Ascending aorta (tissue), 2 donors: ENCODE measurements at regions not wholly inside any gene's neighbourhood (a gene's known extent, or its start where the extent isn't known, plus 50 kb on each side); places are given as distances from the start of the nearest gene placed in this dataset.

Experiments
- DNase-seq, 2 donors: peaks; one replicate each; pipeline ENCODE4 v3.0.0-alpha.2; 2019; ENCODE audit warnings: low spot score in 2 of 2
- H3K27ac ChIP-seq, 2 donors: fragments of 200-600 bp; sonication (generic); one replicate each; pipeline ENCODE4 v1.5.1; 2016 to 2017; ENCODE audit warnings: mild to moderate bottlenecking in 1 of 2
- H3K27me3 ChIP-seq: fragments of 200-600 bp; sonication (generic); one replicate; pipeline ENCODE4 v1.5.1; 2017
- H3K36me3 ChIP-seq, 2 donors: fragments of 200-600 bp; sonication (generic); one replicate each; pipeline ENCODE4 v1.5.1; 2016
- H3K4me1 ChIP-seq, 2 donors: fragments of 200-600 bp; sonication (generic); one replicate each; pipeline ENCODE4 v1.5.1; 2016 to 2017; ENCODE audit warnings: mild to moderate bottlenecking in 1 of 2
- H3K4me3 ChIP-seq, 2 donors: fragments of 200-600 bp; sonication (generic); one replicate each; pipeline ENCODE4 v1.5.1; 2016 to 2017; ENCODE audit warnings: mild to moderate bottlenecking in 1 of 2
- H3K9me3 ChIP-seq, 2 donors: fragments of 200-600 bp; sonication (generic); one replicate each; pipeline ENCODE4 v1.5.1; 2016
- CTCF ChIP-seq, 3 experiments: fragments of 200-600 bp in 2 of 3; fragments of 450-650 bp in 1 of 3; sonication (generic) in 2 of 3; IDR thresholded peaks; one replicate each; pipeline ENCODE4 v1.5.1; 2016 to 2019; ENCODE audit warnings: antibody characterized with exemption in 3 of 3, mild to moderate bottlenecking in 1 of 3, moderate library complexity in 1 of 3
- intact Hi-C: fragments of 100-400 bp; cut with DNase I; formaldehyde crosslinking; loops from one replicate; pipeline ENCODE4 v1.15.1; 2023

- Histone ChIP-seq H3K27ac (no peak overlapping the region), H3K36me3 (no peaks in the 10 kb centered on the region), H3K4me3 (no peak overlapping the region), H3K27me3 (no peaks in the 10 kb centered on the region), H3K4me1 (no peaks in the 10 kb centered on the region), H3K9me3 (no peaks in the 10 kb centered on the region)
- intact Hi-C loops = no loop called here
- TF ChIP-seq CTCF (IDR thresholded peaks at IDR 0.05) = no peak
- DNase-seq = no peak
Observed at GRCh38 chr2:211306929-211307328, 750.5 kb downstream of the CPS1 start.
